Trophoblast cell (in vitro differentiated cells and primary cell): ENCODE measurements at regions not wholly inside any gene's neighbourhood (a gene's known extent, or its start where the extent isn't known, plus 50 kb on each side); places are given as distances from the start of the nearest gene placed in this dataset.
A peak's percentile ranks its signal among the peaks of the same experiment; 100 is the strongest.
"Not testable (repeated sequence)": the region's sequence is repeated elsewhere in the genome, so short reads cannot be mapped to it uniquely, and the experiment has no call there.

ENCODE experiments used
- DNase-seq, 2 donors: peaks; one replicate each; pipeline ENCODE4 v3.0.0-alpha.2; 2016
- H2AFZ ChIP-seq: 2 replicates; pipeline ENCODE4 v1.6.1; 2013; ENCODE audit warnings: low read length, moderate library complexity, mild to moderate bottlenecking; ENCODE audit not compliant: insufficient read depth, poor library complexity
- H2AK5ac ChIP-seq: 2 replicates; pipeline ENCODE4 v1.6.1; 2013; ENCODE audit warnings: mild to moderate bottlenecking, low read length
- H2BK120ac ChIP-seq: 2 replicates; pipeline ENCODE4 v1.6.1; 2013; ENCODE audit warnings: low read length, mild to moderate bottlenecking, moderate library complexity; ENCODE audit not compliant: insufficient read depth, poor library complexity
- H2BK12ac ChIP-seq: 2 replicates; pipeline ENCODE4 v1.6.1; 2013; ENCODE audit warnings: mild to moderate bottlenecking, low read length, moderate library complexity
- H2BK5ac ChIP-seq: 2 replicates; pipeline ENCODE4 v1.6.1; 2013; ENCODE audit warnings: low read length, low read depth, moderate library complexity, mild to moderate bottlenecking; ENCODE audit not compliant: poor library complexity
- H3K14ac ChIP-seq: 2 replicates; pipeline ENCODE4 v1.6.1; 2013; ENCODE audit warnings: mild to moderate bottlenecking, low read length
- H3K18ac ChIP-seq: 2 replicates; pipeline ENCODE4 v1.6.1; 2013; ENCODE audit warnings: mild to moderate bottlenecking, low read length
- H3K23ac ChIP-seq: 2 replicates; pipeline ENCODE4 v1.6.1; 2013; ENCODE audit warnings: low read length
- H3K27ac ChIP-seq: 2 replicates; pipeline ENCODE4 v1.5.1; 2013; ENCODE audit warnings: low read depth, mild to moderate bottlenecking, inconsistent platforms, low read length, moderate library complexity
- H3K27me3 ChIP-seq: 2 replicates; pipeline ENCODE4 v1.6.1; 2013; ENCODE audit warnings: inconsistent platforms, mild to moderate bottlenecking, low read length, moderate library complexity; ENCODE audit not compliant: insufficient read depth
- H3K36me3 ChIP-seq, 2 experiments: 1 replicate in 1 of 2; 2 replicates in 1 of 2; pipeline ENCODE4 v1.6.1; 2013; ENCODE audit warnings: low read length in 2 of 2, mild to moderate bottlenecking in 2 of 2, moderate library complexity in 1 of 2; ENCODE audit not compliant: insufficient read depth in 2 of 2, control insufficient read depth in 1 of 2
- H3K4ac ChIP-seq: 2 replicates; pipeline ENCODE4 v1.6.1; 2013; ENCODE audit warnings: low read depth, mild to moderate bottlenecking, low read length, moderate library complexity
- H3K4me1 ChIP-seq, 2 experiments: 1 replicate in 1 of 2; 2 replicates in 1 of 2; pipeline ENCODE4 v1.6.1; 2013; ENCODE audit warnings: low read length in 2 of 2, mild to moderate bottlenecking in 2 of 2, moderate library complexity in 1 of 2; ENCODE audit not compliant: insufficient read depth in 2 of 2, control insufficient read depth in 1 of 2
- H3K4me2 ChIP-seq: 2 replicates; pipeline ENCODE4 v1.6.1; 2013; ENCODE audit warnings: inconsistent platforms, mild to moderate bottlenecking, low read length, moderate library complexity
- H3K4me3 ChIP-seq: 2 replicates; pipeline ENCODE4 v1.5.1; 2013; ENCODE audit warnings: mild to moderate bottlenecking, low read depth, low read length, inconsistent platforms
- H3K79me1 ChIP-seq: one replicate; pipeline ENCODE4 v1.6.1; 2013; ENCODE audit warnings: low read length
- H3K79me2 ChIP-seq: 2 replicates; pipeline ENCODE4 v1.6.1; 2013; ENCODE audit warnings: low read length, mild to moderate bottlenecking; ENCODE audit not compliant: control insufficient read depth, insufficient read depth, poor library complexity
- H3K9ac ChIP-seq: 2 replicates; pipeline ENCODE4 v1.6.1; 2013; ENCODE audit warnings: mild to moderate bottlenecking, low read length
- H3K9me3 ChIP-seq: 2 replicates; pipeline ENCODE4 v1.6.1; 2013; ENCODE audit warnings: low read depth, mild to moderate bottlenecking, control low read depth, inconsistent platforms, low read length; ENCODE audit not compliant: insufficient read depth
- H4K12ac ChIP-seq: 2 replicates; pipeline ENCODE4 v1.6.1; 2013; ENCODE audit warnings: low read depth, mild to moderate bottlenecking, low read length, moderate library complexity
- H4K8ac ChIP-seq: 2 replicates; pipeline ENCODE4 v1.6.1; 2013; ENCODE audit warnings: low read depth, mild to moderate bottlenecking, low read length, moderate library complexity
- H4K91ac ChIP-seq: one replicate; pipeline ENCODE4 v1.6.1; 2013; ENCODE audit warnings: low read depth, mild to moderate bottlenecking, low read length, moderate library complexity
- WGBS: extraction: QIAGEN DNeasy Blood & Tissue Kit; methylation state at CpG from one replicate; pipeline ENCODE4 v1.1.7; 2013; ENCODE audit warnings: missing lambda C conversion rate; ENCODE audit not compliant: insufficient read length, insufficient coverage; ENCODE audit errors: extremely low coverage; 5-methylcytosine and 5-hydroxymethylcytosine counted together

DNA sequence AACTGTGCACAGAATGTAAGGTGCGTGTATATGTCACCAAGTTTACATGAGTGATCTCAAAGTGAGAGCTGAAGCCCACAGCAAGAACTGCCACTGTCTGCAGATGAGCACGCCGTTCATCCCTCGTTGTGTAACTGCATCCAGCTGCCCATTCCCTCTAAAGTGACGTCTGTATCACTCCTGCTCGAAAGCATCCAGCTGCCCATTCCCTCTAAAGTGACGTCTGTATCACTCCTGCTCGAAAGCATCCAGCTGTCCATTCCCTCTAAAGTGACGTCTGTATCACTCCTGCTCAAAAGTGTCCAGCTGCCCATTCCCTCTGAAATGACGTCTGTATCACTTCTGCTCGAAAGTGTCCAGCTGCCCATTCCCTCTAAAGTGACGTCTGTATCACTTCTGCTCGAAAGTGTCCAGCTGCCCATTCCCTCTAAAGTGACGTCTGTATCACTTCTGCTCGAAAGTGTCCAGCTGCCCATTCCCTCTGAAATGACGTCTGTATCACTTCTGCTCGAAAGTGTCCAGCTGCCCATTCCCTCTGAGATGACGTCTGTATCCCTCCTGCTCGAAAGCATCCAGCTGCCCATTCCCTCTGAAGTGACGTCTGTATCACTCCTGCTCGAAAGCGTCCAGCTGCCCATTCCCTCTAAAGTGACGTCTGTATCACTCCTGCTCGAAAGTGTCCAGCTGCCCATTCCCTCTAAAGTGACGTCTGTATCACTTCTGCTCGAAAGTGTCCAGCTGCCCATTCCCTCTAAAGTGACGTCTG is 871.4 kb downstream of the TRIML1 start:
- H3K18ac ChIP-seq, H3K4me3 ChIP-seq, H2AK5ac ChIP-seq, H3K27me3 ChIP-seq, H3K23ac ChIP-seq, H2BK5ac ChIP-seq, H3K27ac ChIP-seq, H3K4me2 ChIP-seq, H3K9me3 ChIP-seq, H3K79me1 ChIP-seq, H4K91ac ChIP-seq, H2BK120ac ChIP-seq, H4K12ac ChIP-seq, H3K36me3 ChIP-seq, H2AFZ ChIP-seq, H3K4me1 ChIP-seq, H3K9ac ChIP-seq, H2BK12ac ChIP-seq, H3K14ac ChIP-seq, DNase-seq, H3K79me2 ChIP-seq, H4K8ac ChIP-seq, H3K4ac ChIP-seq: not testable (repeated sequence)
- WGBS, result no CpG with 5 or more reads among the region's 27 CpGs

DNA sequence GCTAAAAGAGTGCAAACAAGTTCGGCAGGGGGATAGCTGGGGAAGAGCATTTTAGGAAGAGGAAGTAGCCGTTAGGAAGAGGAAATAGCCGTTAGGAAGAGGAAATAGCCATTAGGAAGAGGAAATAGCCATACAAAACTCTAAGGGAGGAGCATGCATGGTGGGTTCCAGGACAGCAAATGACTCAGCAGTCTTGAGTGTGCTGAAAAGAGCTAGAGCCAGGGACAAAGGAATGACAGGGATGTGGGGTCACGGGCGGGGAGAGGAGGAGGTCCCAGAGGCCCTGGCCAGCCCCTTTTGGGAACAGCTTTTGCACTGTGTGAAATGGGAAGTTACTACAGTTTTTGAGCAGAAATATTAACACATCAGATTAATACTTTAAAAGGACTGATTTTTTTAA is 882.6 kb downstream of the TRIML1 start:
- no peak overlapping the region for H2BK5ac ChIP-seq
- no CpG with 5 or more reads among the region's 5 CpGs for WGBS

DNA sequence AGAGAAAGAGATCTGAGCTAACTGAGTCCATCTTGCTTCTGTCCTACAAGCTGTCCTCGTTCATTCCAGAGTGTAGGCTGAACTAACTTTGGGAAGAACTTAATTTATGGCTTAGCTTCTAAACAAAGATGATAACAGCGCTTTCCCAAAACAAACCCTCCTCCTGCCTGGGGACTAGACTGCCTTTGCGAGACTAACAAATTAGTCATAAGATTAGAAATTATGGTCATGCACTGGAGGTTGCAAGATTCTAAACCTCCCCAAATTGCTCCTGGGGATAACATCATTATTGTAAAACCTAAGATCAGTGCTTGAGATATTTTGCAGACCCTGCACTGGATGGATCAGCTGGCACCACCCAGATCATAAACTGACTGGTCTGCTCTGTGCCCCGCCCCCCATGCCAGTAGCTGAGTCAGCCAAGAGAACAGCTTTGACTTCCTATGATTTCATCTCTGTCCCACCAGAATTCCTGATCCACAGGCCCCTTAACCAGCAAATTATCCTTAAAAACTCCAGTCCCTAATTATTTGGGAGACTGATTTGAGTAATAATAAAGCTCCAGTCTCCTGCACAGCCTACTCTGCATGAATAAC is 883.3 kb downstream of the TRIML1 start:
- Histone ChIP-seq H3K4ac (no peak overlapping the region), H3K27ac (no peak overlapping the region), H2AK5ac (no peak overlapping the region), H2BK12ac (no peak overlapping the region), H2BK5ac (peak overlapping the region; percentile 52), H4K12ac (no peak overlapping the region), H3K36me3 (no peaks in the 10 kb centered on the region), H3K27me3 (no peaks in the 10 kb centered on the region), H2AFZ (no peak overlapping the region), H3K9me3 (no peaks in the 10 kb centered on the region), H3K79me2 (no peaks in the 10 kb centered on the region), H2BK120ac (no peak overlapping the region), H3K18ac (no peak overlapping the region), H4K91ac (no peak overlapping the region), H3K23ac (no peak overlapping the region), H3K9ac (no peak overlapping the region), H4K8ac (no peak overlapping the region), H3K79me1 (no peaks in the 10 kb centered on the region), H3K4me3 (no peak overlapping the region), H3K4me1 (no peaks in the 10 kb centered on the region), H3K14ac (no peak overlapping the region), H3K4me2 (no peak overlapping the region)
- DNase-seq, result peak in 1 of 2 donors; percentile 14
- WGBS, result no CpG with 5 or more reads among the region's 4 CpGs

More for the DNA sequence above, 882.6 kb downstream of the TRIML1 start:
- Histone ChIP-seq H3K9me3 (no peaks in the 10 kb centered on the region), H3K27me3 (no peaks in the 10 kb centered on the region), H2BK12ac (no peak overlapping the region), H2BK120ac (no peak overlapping the region), H2AK5ac (no peak overlapping the region), H3K79me1 (no peaks in the 10 kb centered on the region), H3K14ac (no peak overlapping the region), H3K4ac (no peak overlapping the region), H4K8ac (no peak overlapping the region), H3K9ac (no peak overlapping the region), H3K36me3 (no peaks in the 10 kb centered on the region), H3K18ac (no peak overlapping the region), H3K23ac (no peak overlapping the region), H2AFZ (no peak overlapping the region), H3K4me1 (no peaks in the 10 kb centered on the region), H4K91ac (no peak overlapping the region), H3K79me2 (no peaks in the 10 kb centered on the region), H3K4me3 (no peak overlapping the region), H3K4me2 (no peak overlapping the region), H4K12ac (no peak overlapping the region), H3K27ac (no peak overlapping the region)
- DNase-seq, result no peak

DNA sequence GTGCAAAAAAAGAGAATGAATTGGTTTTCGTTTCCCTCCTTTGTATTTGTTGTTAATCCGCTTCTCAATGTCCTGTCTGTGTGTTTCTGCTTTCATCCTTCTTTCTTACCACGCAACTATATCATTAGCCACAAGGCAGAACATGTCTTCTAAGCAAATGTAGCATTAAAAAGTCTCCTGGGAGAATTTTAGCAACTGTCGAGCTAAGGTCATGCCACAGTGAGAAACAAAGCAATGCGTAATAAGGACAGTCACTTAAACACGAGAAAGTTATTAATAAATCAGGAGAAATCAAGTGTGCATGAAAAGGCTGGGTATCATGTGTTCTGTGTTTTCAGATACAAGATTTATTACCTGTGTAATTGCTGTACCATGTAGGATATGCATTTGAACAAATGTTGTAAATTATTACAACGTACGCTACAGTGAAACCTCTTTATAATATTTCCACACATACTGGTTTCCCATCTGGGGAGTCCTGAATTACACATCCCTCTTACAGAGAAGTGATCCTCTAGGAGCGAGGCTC is 890.8 kb downstream of the TRIML1 start:
- no peak for DNase-seq
- no peak overlapping the region for H3K14ac ChIP-seq
- H3K4me1 ChIP-seq, result no peaks in the 10 kb centered on the region
- H3K18ac ChIP-seq, result no peak overlapping the region
- H2AK5ac ChIP-seq, result no peak overlapping the region
- no peak overlapping the region for H2AFZ ChIP-seq
- H3K4ac ChIP-seq, result no peak overlapping the region
- no peak overlapping the region for H3K4me2 ChIP-seq
- no peak overlapping the region for H4K91ac ChIP-seq
- H3K27me3 ChIP-seq, result no peaks in the 10 kb centered on the region
- H2BK12ac ChIP-seq, result no peak overlapping the region
- no peaks in the 10 kb centered on the region for H3K79me1 ChIP-seq
- H4K12ac ChIP-seq, result no peak overlapping the region
- no peak overlapping the region for H3K9ac ChIP-seq
- WGBS, result no CpG with 5 or more reads among the region's 9 CpGs
- no peak overlapping the region for H2BK5ac ChIP-seq
- no peak overlapping the region for H3K23ac ChIP-seq
- H4K8ac ChIP-seq, result no peak overlapping the region
- H3K36me3 ChIP-seq, result no peaks in the 10 kb centered on the region
- no peak overlapping the region for H3K4me3 ChIP-seq
- H3K27ac ChIP-seq, result no peak overlapping the region
- no peak overlapping the region for H2BK120ac ChIP-seq
- no peaks in the 10 kb centered on the region for H3K79me2 ChIP-seq
- no peaks in the 10 kb centered on the region for H3K9me3 ChIP-seq
